ENCODE measurements at regions not wholly inside any gene's neighbourhood (a gene's known extent, or its start where the extent isn't known, plus 50 kb on each side); places are given as distances from the start of the nearest gene placed in this dataset.

GRCh38 chr12:25682421-25682820 is 129.3 kb upstream of the LMNTD1 start:
- TF ChIP-seq EZH2 (optimal IDR thresholded peaks at IDR 0.05; ENCODE audit: low read depth, low read length) (no peak), CTCF (IDR thresholded peaks at IDR 0.05; ENCODE audit: low read length) (no peak), EZH2phosphoT487 (IDR thresholded peaks at IDR 0.05; ENCODE audit: low read length) (no peak)

All from MM.1S (cell line).